ENCODE measurements at regions not wholly inside any gene's neighbourhood (a gene's known extent, or its start where the extent isn't known, plus 50 kb on each side); places are given as distances from the start of the nearest gene placed in this dataset.

- no peak for TF ChIP-seq CTCF (IDR thresholded peaks at IDR 0.05)
- TF ChIP-seq POLR2A (IDR thresholded peaks at IDR 0.05) = no peak
- TF ChIP-seq POLR2AphosphoS5 (IDR thresholded peaks at IDR 0.05) = peak in 1 of 4 donors; percentile 19
- TF ChIP-seq EP300 (IDR thresholded peaks at IDR 0.05) = no peak
These were observed 327.1 kb downstream of the PAPSS1 start for GRCh38 chr4:107392951-107393350.
